ENCODE measurements at regions not wholly inside any gene's neighbourhood (a gene's known extent, or its start where the extent isn't known, plus 50 kb on each side); places are given as distances from the start of the nearest gene placed in this dataset.

- H3K4me3 ChIP-seq (replicated peaks in 1 of 3): no peak overlapping the region
- DNase-seq: no peak
- 92% methylated on average over 4 of the region's 4 CpGs for WGBS, 2 donors
- no peaks in the 10 kb centered on the region for H3K27me3 ChIP-seq
- no peak overlapping the region for H3K27ac ChIP-seq
- intact Hi-C loops (cut with DNase I): no loop called here
- H3K36me3 ChIP-seq: no peaks in the 10 kb centered on the region
- H3K9me3 ChIP-seq: no peaks in the 10 kb centered on the region
- peaks cover 2 to 4% of the 10 kb centered on the region in 2 donors for H3K4me1 ChIP-seq
- TF ChIP-seq CTCF (IDR thresholded peaks at IDR 0.05) (no peak), POLR2A (IDR thresholded peaks at IDR 0.05) (no peak)
Observed at GRCh38 chr18:76573325-76574025, 78.4 kb upstream of the ZNF516 start.

DNA sequence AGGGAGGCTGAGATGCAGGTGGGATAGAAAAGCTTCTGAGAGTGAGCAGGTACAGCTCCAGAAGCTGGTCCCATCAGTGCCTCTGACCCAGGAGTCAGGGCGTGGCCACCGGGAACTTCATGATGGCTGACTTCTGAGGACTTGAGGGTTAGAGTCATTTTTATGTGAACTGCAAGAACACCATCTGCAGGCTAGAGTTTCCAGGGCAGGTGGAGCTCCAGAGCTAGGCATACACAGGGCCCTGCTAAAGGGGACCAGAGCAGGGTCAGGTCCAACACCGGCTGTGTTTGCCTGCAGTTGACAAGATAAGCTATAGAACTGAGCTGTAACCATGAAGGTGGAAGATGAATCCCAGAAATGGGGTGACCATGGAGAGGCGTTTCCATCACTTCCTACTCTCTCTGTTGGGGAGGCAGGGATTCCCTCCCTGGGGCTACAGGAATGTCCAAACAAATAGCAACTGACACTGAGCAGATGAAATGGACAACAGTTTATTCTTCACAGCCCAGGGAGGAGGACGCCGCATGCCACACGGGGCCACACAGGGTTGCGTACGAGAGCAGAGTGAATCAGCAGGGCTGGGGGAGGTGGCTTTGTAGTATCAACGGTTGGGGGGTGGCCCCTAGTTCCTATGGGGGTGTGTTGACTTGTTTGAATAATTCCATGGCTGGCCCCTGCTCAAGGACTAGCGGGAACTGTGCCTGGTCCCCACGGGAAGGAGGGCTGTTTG is 77.6 kb upstream of the ZNF516 start:
- no peak for TF ChIP-seq CTCF (IDR thresholded peaks at IDR 0.05)
- TF ChIP-seq POLR2A (IDR thresholded peaks at IDR 0.05): no peak
- intact Hi-C loops (cut with DNase I): no loop called here
- no peaks in the 10 kb centered on the region for H3K36me3 ChIP-seq
- no peak overlapping the region for H3K27ac ChIP-seq
- H3K9me3 ChIP-seq: no peaks in the 10 kb centered on the region
- H3K4me1 ChIP-seq: no peaks in the 10 kb centered on the region
- DNase-seq: no peak
- no peaks in the 10 kb centered on the region for H3K27me3 ChIP-seq
- WGBS, 2 donors: 80 to 84% methylated on average over 11 of the region's 12 CpGs
- H3K4me3 ChIP-seq (replicated peaks in 1 of 3): no peak overlapping the region

DNA sequence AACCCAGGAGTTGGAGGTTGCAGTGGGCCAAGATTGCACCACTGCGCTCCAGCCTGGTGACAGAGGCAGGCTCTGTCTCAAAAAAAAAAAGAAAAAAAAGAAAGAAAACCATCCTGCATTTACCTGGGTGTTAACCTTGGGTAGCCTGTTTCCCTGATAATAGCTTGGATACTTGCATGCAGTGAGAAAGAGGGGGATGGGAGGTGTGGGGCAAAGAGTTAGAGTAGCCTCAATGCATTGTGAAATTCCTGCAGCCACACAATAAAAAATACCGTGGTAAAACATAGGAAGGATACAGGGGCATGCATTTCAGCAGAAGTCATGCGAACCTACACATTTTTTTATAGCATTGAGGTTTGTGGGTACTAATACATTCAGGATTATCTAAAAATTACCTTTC is 76.6 kb upstream of the ZNF516 start:
- TF ChIP-seq CTCF (IDR thresholded peaks at IDR 0.05): no peak
- no peak for TF ChIP-seq POLR2A (IDR thresholded peaks at IDR 0.05)
- H3K36me3 ChIP-seq: no peaks in the 10 kb centered on the region
- intact Hi-C loops (cut with DNase I): no loop called here

GRCh38 chr18:76570856-76571255 is 75.8 kb upstream of the ZNF516 start:
- intact Hi-C loops (cut with DNase I): no loop called here
- Histone ChIP-seq H3K36me3 (no peaks in the 10 kb centered on the region), H3K9me3 (no peaks in the 10 kb centered on the region), H3K4me1 (no peaks in the 10 kb centered on the region), H3K27me3 (no peaks in the 10 kb centered on the region), H3K4me3 (replicated peaks in 1 of 3) (no peak overlapping the region), H3K27ac (no peak overlapping the region)
- TF ChIP-seq POLR2A (IDR thresholded peaks at IDR 0.05) (no peak), CTCF (IDR thresholded peaks at IDR 0.05) (no peak)
- 97 to 98% methylated on average over 3 of the region's 3 CpGs for WGBS, 2 donors
- no peak for DNase-seq

More for the DNA sequence above, 76.6 kb upstream of the ZNF516 start:
- 86 to 87% methylated on average over 3 of the region's 3 CpGs for WGBS, 2 donors
- no peak overlapping the region for H3K4me3 ChIP-seq (replicated peaks in 1 of 3)
- DNase-seq: no peak
- H3K27me3 ChIP-seq: no peaks in the 10 kb centered on the region
- H3K9me3 ChIP-seq: no peaks in the 10 kb centered on the region
- H3K27ac ChIP-seq: no peak overlapping the region
- H3K4me1 ChIP-seq: no peaks in the 10 kb centered on the region

Data from thyroid gland (tissue), 4 donors.